NT2/D1 (cell line): ENCODE measurements at regions not wholly inside any gene's neighbourhood (a gene's known extent, or its start where the extent isn't known, plus 50 kb on each side); places are given as distances from the start of the nearest gene placed in this dataset.

ENCODE experiments used
- SUZ12 ChIP-seq: IDR thresholded peaks from 2 replicates; pipeline ENCODE4 v1.6.1; 2011; ENCODE audit not compliant: insufficient read length, insufficient read depth; ENCODE audit errors: extremely low read depth
- YY1 ChIP-seq: IDR thresholded peaks from 2 replicates; pipeline ENCODE4 v1.6.1; 2011; ENCODE audit not compliant: insufficient read length, insufficient read depth
- ZNF274 ChIP-seq: IDR thresholded peaks from 2 replicates; pipeline ENCODE4 v1.6.1; 2011; ENCODE audit warnings: mild to moderate bottlenecking, low read depth, low read length

GRCh38 chr6:23272536-23272935, 703.2 kb downstream of the HDGFL1 start:
- no peak for TF ChIP-seq YY1
- no peak for TF ChIP-seq ZNF274
- no peak for TF ChIP-seq SUZ12
